ENCODE measurements at regions not wholly inside any gene's neighbourhood (a gene's known extent, or its start where the extent isn't known, plus 50 kb on each side); places are given as distances from the start of the nearest gene placed in this dataset.

GRCh38 chr14:106087837-106088236 is 561.5 kb downstream of the TMEM121 start:
- TF ChIP-seq, protein P1, sequence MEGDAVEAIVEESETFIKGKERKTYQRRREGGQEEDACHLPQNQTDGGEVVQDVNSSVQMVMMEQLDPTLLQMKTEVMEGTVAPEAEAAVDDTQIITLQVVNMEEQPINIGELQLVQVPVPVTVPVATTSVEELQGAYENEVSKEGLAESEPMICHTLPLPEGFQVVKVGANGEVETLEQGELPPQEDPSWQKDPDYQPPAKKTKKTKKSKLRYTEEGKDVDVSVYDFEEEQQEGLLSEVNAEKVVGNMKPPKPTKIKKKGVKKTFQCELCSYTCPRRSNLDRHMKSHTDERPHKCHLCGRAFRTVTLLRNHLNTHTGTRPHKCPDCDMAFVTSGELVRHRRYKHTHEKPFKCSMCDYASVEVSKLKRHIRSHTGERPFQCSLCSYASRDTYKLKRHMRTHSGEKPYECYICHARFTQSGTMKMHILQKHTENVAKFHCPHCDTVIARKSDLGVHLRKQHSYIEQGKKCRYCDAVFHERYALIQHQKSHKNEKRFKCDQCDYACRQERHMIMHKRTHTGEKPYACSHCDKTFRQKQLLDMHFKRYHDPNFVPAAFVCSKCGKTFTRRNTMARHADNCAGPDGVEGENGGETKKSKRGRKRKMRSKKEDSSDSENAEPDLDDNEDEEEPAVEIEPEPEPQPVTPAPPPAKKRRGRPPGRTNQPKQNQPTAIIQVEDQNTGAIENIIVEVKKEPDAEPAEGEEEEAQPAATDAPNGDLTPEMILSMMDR (IDR thresholded peaks at IDR 0.05; ENCODE audit: insufficient read depth, low read depth, low read length), result no peak
- TF ChIP-seq EZH2 (IDR thresholded peaks at IDR 0.05; ENCODE audit: insufficient read depth, low read length), result no peak
